ENCODE measurements at regions not wholly inside any gene's neighbourhood (a gene's known extent, or its start where the extent isn't known, plus 50 kb on each side); places are given as distances from the start of the nearest gene placed in this dataset.

DNA sequence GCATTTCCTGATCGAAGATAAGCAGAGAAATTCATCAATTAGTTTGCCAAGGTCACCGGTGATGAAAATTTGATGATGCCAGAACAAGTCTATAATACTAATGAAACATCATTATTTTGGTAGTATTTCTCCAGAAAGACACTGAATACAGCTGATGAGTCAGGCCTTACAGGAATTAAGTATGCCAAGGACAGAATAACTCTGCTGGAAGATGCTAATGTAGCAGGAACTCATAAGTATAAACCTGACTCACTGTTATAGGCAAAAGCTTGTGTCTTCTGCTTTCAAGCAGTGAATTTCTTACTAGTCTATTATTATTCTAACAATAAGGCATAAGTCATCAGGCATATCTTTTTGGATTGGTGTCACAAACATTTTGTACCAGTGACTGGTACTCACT lies 1825.1 kb upstream of the IGFBP7 start:
- ChIA-PET POLR2A (ENCODE audit: low non-redundant PET) (no interaction called here), CTCF (no interaction called here)
- no peak for DNase-seq (ENCODE audit: low spot score)
- no peak overlapping the region for H3K27ac ChIP-seq
- TF ChIP-seq, protein P1, sequence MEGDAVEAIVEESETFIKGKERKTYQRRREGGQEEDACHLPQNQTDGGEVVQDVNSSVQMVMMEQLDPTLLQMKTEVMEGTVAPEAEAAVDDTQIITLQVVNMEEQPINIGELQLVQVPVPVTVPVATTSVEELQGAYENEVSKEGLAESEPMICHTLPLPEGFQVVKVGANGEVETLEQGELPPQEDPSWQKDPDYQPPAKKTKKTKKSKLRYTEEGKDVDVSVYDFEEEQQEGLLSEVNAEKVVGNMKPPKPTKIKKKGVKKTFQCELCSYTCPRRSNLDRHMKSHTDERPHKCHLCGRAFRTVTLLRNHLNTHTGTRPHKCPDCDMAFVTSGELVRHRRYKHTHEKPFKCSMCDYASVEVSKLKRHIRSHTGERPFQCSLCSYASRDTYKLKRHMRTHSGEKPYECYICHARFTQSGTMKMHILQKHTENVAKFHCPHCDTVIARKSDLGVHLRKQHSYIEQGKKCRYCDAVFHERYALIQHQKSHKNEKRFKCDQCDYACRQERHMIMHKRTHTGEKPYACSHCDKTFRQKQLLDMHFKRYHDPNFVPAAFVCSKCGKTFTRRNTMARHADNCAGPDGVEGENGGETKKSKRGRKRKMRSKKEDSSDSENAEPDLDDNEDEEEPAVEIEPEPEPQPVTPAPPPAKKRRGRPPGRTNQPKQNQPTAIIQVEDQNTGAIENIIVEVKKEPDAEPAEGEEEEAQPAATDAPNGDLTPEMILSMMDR (conservative IDR thresholded peaks at IDR 0.05; ENCODE audit: low read depth): no peak

DNA sequence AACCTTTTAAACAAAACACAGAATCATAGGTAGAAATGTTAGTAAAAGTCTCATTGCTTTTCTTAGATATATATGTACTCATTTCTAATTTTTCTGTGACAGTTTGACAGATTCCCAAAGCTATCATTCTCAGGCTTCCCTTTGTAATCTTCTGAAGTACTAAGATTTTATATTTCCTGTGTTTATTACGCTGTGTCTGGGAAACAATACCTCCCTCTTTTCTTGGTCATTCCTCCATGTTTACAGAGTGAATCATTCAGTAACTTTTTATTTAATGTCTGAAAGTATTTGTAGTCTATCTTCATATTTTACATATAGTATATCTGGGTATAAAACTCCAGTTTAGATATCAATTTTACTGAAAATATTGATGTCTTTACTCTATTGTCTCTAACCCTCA lies 1826.3 kb upstream of the IGFBP7 start:
- no peak overlapping the region for H3K27ac ChIP-seq

DNA sequence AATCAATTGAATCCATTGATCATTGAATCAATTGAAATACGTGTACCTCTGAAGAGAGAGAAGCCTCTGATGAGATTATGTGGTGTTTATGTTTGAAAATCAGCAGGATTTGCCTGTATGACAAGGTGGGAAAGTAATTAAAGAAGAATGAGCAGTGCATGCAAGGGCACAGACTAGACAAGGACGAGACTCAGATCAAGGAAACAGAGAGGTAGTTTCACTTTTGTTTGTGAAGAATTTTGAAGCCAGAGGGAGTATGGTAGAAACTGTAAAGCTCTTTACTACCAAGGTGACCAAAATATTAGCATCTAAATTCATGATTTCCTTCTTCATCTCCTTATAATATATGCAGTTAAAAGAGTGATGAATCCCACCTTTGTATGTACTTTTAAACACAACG lies 1830.0 kb upstream of the IGFBP7 start:
- TF ChIP-seq, protein P1 (conservative IDR thresholded peaks at IDR 0.05; ENCODE audit: low read depth): no peak
- no peak for DNase-seq (ENCODE audit: low spot score)
- CTCF ChIA-PET: no interaction called here
- no peak overlapping the region for H3K27ac ChIP-seq
- POLR2A ChIA-PET (ENCODE audit: low non-redundant PET): no interaction called here

More for the DNA sequence above, 1826.3 kb upstream of the IGFBP7 start:
- no peak for DNase-seq (ENCODE audit: low spot score)
- TF ChIP-seq, protein P1 (conservative IDR thresholded peaks at IDR 0.05; ENCODE audit: low read depth): no peak
- ChIA-PET POLR2A (ENCODE audit: low non-redundant PET) (no interaction called here), CTCF (no interaction called here)

DNA sequence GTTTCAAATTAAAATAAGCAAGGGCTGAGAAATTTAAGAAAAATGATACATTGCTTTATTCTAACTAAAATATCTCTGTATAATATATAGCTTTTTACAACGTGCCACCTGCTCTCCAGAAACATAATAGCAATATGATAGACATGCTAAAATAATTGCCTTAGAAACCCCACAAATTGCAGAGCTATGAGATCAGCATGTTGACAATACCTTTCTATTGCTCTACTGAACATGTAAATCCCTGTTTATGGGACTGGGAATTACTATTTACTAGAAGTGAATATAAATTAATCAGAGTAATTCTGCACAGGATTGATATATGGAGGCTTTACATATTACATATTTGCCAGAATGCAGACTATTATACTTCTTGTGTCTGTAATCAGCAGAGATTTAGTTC lies 1831.1 kb upstream of the IGFBP7 start:
- no peak for DNase-seq (ENCODE audit: low spot score)
- TF ChIP-seq, protein P1 (conservative IDR thresholded peaks at IDR 0.05; ENCODE audit: low read depth): no peak
- CTCF ChIA-PET: no interaction called here
- no peak overlapping the region for H3K27ac ChIP-seq
- POLR2A ChIA-PET (ENCODE audit: low non-redundant PET): no interaction called here

DNA sequence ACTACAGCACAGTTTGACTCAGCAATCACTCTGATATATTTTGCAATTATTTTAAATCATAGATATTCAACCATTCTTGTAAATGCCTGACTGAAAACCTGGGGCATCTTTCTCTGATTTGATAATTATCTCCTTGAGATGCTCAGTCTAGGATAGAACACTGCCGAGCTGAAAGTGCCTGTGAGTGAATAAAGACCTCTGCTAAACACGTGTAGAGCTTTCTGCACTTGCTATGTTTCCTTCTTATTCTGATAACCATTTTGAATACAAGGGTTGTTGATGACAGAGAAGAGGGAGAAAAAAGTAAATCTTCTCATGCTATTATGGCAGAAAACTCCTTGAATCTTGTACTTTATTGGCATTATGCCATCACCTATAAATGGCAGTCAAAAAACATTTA lies 1843.4 kb upstream of the IGFBP7 start:
- POLR2A ChIA-PET (ENCODE audit: low non-redundant PET): no interaction called here
- DNase-seq (ENCODE audit: low spot score): no peak
- TF ChIP-seq, protein P1 (conservative IDR thresholded peaks at IDR 0.05; ENCODE audit: low read depth): no peak
- CTCF ChIA-PET: no interaction called here
- no peak overlapping the region for H3K27ac ChIP-seq

DNA sequence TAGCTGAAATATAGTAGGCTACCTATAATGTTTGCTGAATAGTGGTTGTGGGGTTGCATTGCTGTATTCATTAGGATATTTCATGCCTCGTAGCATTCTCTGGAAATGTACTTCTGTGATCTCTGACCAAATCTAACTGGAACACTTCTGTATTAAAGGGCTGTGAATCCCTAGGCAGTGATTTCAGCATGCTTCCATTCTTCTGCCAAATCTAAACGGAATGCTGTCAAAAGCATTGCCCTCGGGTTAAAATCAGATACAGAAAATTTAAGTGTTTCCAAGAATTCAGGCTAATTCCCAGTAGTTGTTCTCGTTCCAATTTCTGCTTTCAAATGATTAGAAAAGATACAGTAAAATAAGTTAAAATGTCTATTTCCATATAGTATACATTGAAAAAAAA lies 1847.5 kb upstream of the IGFBP7 start:
- POLR2A ChIA-PET (ENCODE audit: low non-redundant PET): no interaction called here

More for the DNA sequence above, 1847.5 kb upstream of the IGFBP7 start:
- TF ChIP-seq, protein P1 (conservative IDR thresholded peaks at IDR 0.05; ENCODE audit: low read depth): no peak
- no peak overlapping the region for H3K27ac ChIP-seq
- CTCF ChIA-PET: no interaction called here
- no peak for DNase-seq (ENCODE audit: low spot score)

Measured in RWPE1 (cell line).